Right cardiac atrium (tissue), 5 donors: ENCODE measurements at regions not wholly inside any gene's neighbourhood (a gene's known extent, or its start where the extent isn't known, plus 50 kb on each side); places are given as distances from the start of the nearest gene placed in this dataset.

Experiments used
- ATAC-seq, 2 donors: fragments of 200-7000 bp; cut with Tn5 transposase; one replicate each; pipeline versions ENCODE4 v1.8.0 to v1.9.1; 2020; ENCODE audit warnings: moderate library complexity in 2 of 2, mild to moderate bottlenecking in 1 of 2
- DNase-seq, 3 donors: peaks; one replicate each; pipeline ENCODE4 v3.0.0-alpha.2; 2020
- H3K27ac ChIP-seq: one replicate; pipeline ENCODE4 v1.5.1; 2013; ENCODE audit warnings: mild to moderate bottlenecking, low read length, control low read depth, moderate library complexity
- H3K27me3 ChIP-seq: one replicate; pipeline ENCODE4 v1.6.1; 2013; ENCODE audit not compliant: control insufficient read depth, insufficient read depth
- H3K4me1 ChIP-seq: one replicate; pipeline ENCODE4 v1.6.1; 2013; ENCODE audit warnings: low read length; ENCODE audit not compliant: control insufficient read depth, insufficient read depth
- H3K4me3 ChIP-seq: one replicate; pipeline ENCODE4 v1.5.1; 2013; ENCODE audit warnings: low read length, control low read depth
- H3K9me3 ChIP-seq: one replicate; pipeline ENCODE4 v1.6.1; 2013; ENCODE audit warnings: low read length; ENCODE audit not compliant: control insufficient read depth
- WGBS: extraction: QIAGEN DNeasy Blood & Tissue Kit; methylation state at CpG from one replicate; pipeline ENCODE4 v1.1.7; 2013; 5-methylcytosine and 5-hydroxymethylcytosine counted together
- intact Hi-C, 4 donors: fragments of 100-400 bp; cut with DNase I; formaldehyde crosslinking; loops; one replicate each; pipeline versions ENCODE4 v1.11.0 to v1.14.0; 2022 to 2023
- donor health status: healthy with polysubstance abuse.
- donor health status: DM: no; HTN: yes; CAD: no.
- donor health status: DM: no; HTN: no; CAD: no.
- donor health status: DM: no; HTN: yes; CAD: no; lungs with severe emphysema.
- donor health status: DM: yes; HTN: yes; CAD: no.

DNA sequence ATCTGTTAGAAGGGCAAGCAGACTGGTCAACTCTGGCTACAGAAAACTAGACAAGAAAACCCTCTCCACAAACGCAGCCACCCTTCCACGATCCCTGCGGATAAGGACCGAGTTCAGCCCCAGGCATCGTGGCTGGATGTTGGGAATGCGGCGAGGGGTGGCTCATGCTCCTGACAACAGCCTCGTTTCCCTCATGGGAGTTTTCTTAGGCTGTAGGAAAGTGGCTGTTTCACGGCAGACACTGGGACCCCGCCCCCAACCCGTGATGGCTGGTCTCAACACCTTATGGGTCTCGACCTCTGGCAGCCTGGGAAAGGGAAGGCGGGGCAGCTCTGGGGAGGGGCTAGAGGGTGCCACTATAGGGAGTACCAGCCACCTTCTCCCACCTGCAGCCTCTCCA lies 123.3 kb downstream of the RFLNA start:
- H3K9me3 ChIP-seq: no peaks in the 10 kb centered on the region
- no peak overlapping the region for H3K4me3 ChIP-seq
- ATAC-seq (no peak), DNase-seq (peak in 1 of 3 donors; percentile 54)
- no peak overlapping the region for H3K27ac ChIP-seq
- intact Hi-C loops: no loop called here
- 79% methylated on average over 13 of the region's 13 CpGs for WGBS
- no peaks in the 10 kb centered on the region for H3K27me3 ChIP-seq
- peaks cover 10% of the 10 kb centered on the region for H3K4me1 ChIP-seq

DNA sequence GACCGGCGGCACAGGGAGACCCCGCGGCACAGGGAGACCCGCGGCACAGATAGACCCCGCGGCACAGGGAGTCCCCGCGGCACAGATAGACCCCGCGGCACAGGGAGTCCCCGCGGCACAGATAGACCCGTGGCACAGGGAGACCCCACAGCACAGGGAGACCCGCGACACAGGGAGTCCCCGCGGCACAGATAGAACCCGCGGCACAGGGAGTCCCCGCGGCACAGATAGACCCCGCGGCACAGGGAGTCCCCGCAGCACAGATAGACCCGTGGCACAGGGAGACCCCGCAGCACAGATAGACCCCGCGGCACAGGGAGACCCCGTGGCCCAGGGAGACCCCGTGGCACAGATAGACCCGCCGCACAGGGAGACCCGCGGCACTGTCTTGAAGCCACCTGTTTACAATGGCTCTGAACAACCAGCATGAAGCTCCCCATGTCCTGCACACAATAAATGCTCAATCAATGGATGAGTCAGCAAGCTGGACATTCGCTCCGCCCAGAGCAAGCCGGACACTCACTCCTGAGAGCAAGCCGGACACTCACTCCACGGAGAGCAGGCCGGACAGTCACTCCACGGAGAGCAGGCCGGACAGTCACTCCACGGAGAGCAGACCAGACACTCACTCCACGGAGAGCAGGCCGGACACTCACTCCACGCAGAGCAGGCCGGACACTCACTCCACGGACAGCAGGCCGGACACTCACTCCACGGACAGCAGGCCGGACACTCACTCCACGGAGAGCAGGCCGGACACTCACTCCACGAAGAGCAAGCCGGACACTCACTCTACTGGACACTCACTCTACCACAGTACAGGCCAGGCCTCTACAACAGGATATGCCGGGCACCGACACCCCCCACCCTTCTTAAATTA lies 121.9 kb downstream of the RFLNA start:
- ATAC-seq (no peak), DNase-seq (peak in 1 of 3 donors; percentile 60)
- Histone ChIP-seq H3K27me3 (no peaks in the 10 kb centered on the region), H3K27ac (no peak overlapping the region), H3K9me3 (no peaks in the 10 kb centered on the region), H3K4me3 (no peak overlapping the region), H3K4me1 (peaks cover 2% of the 10 kb centered on the region)
- intact Hi-C loops: no loop called here
- 95% methylated on average over 59 of the region's 59 CpGs for WGBS

DNA sequence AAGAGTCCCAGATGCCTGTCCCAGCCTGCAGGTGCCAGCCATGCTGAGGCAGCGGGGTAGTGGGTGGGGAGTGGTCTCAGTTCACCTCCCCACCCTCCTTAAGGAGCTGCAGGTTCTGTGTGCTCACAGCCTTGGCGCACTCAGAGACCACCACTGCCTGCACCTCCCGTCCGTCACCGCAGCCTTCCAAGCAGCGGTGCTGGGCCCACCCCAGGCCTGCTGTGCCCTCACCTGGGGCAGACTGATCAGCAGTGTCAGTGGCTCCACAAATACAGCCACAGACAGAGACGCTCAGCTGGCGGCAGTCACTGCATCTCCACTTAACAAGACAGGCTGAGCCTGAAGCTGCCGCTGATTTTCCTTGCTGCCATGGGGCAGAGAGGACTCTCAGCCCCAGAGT lies 120.2 kb downstream of the RFLNA start:
- H3K9me3 ChIP-seq: no peaks in the 10 kb centered on the region
- H3K27ac ChIP-seq: no peak overlapping the region
- DNase-seq (peak in 1 of 3 donors; percentile 32), ATAC-seq (no peak)
- WGBS: 95% methylated on average over 9 of the region's 9 CpGs
- H3K27me3 ChIP-seq: no peaks in the 10 kb centered on the region
- intact Hi-C loops: no loop called here
- peaks cover 3% of the 10 kb centered on the region for H3K4me1 ChIP-seq
- no peak overlapping the region for H3K4me3 ChIP-seq

DNA sequence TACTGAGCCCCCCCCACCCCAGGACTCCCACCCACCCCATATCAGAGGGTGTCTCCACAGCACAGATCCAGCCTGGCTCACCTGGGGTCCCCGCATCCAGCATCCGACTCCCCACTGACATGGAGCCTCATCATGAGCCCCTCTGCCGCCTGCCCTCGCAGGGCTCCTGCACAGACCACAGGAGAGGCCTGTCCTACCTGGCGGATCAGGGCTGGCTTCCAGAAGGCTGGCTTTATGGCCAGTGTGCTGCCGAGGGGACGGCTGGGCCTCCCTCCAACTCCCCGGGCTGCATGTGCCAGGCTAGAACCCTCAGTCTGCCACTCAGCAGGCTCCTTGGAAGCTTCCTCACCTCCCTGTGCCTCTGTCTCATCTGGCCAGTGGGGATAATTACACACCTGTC lies 119.0 kb downstream of the RFLNA start:
- intact Hi-C loops: no loop called here
- H3K27ac ChIP-seq: no peak overlapping the region
- ATAC-seq: no peak
- H3K27me3 ChIP-seq: no peaks in the 10 kb centered on the region
- no peak overlapping the region for H3K4me3 ChIP-seq
- H3K9me3 ChIP-seq: no peaks in the 10 kb centered on the region
- 78% methylated on average over 8 of the region's 8 CpGs for WGBS
- peaks cover 10% of the 10 kb centered on the region for H3K4me1 ChIP-seq
- DNase-seq: peak in 2 of 3 donors; percentile 48 to 52

DNA sequence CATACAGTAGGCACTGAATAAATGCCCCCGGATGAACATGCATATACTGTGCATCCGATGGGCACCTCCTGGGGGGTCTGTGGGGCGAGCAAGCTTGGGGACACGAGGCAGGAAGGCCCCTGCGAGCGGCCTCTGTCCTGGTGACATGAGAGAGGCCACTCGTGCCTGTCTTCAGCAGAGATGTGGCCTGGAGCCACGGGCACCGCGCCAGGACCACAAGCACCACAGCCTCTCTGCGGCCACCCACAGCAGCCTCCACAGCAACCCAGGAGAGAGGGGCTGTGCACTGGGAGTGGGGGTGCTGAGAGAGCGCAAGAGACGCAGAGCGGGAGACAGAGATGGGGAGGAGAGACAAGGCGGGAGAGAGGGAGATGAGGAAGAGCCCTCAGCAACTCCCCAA lies 118.5 kb downstream of the RFLNA start:
- Histone ChIP-seq H3K27ac (no peak overlapping the region), H3K4me3 (no peak overlapping the region), H3K9me3 (no peaks in the 10 kb centered on the region), H3K4me1 (peaks cover 10% of the 10 kb centered on the region), H3K27me3 (no peaks in the 10 kb centered on the region)
- ATAC-seq (peak; percentile 26 to 46), DNase-seq (peak; percentile 78 to 92 (median 91))
- intact Hi-C loops: no loop called here
- WGBS: 45% methylated on average over 15 of the region's 15 CpGs

DNA sequence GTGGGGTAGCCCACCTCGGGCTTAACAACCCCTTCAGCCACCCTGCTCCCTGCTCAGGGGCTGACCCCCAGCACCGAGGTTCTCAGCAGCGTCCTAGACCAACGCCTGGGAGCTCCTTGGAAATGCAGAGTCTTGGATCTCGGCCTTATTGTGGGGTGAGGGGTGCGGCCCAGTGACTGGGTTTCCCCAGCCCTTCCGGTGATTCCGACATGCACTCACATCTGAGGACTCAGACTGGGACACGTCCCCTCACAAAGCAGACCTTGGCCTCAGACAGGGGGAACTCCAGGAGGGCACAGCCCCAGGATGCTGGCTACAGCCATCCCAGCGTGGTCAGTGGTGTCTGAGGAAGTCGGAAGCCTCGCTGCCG lies 117.7 kb downstream of the RFLNA start:
- Histone ChIP-seq H3K27me3 (no peaks in the 10 kb centered on the region), H3K4me1 (peaks cover 10% of the 10 kb centered on the region), H3K4me3 (no peak overlapping the region), H3K9me3 (no peaks in the 10 kb centered on the region), H3K27ac (no peak overlapping the region)
- WGBS: 62% methylated on average over 13 of the region's 13 CpGs
- DNase-seq: peak in 2 of 3 donors; percentile 73 to 76
- intact Hi-C loops: no loop called here
- ATAC-seq: peak; percentile 19 to 30

DNA sequence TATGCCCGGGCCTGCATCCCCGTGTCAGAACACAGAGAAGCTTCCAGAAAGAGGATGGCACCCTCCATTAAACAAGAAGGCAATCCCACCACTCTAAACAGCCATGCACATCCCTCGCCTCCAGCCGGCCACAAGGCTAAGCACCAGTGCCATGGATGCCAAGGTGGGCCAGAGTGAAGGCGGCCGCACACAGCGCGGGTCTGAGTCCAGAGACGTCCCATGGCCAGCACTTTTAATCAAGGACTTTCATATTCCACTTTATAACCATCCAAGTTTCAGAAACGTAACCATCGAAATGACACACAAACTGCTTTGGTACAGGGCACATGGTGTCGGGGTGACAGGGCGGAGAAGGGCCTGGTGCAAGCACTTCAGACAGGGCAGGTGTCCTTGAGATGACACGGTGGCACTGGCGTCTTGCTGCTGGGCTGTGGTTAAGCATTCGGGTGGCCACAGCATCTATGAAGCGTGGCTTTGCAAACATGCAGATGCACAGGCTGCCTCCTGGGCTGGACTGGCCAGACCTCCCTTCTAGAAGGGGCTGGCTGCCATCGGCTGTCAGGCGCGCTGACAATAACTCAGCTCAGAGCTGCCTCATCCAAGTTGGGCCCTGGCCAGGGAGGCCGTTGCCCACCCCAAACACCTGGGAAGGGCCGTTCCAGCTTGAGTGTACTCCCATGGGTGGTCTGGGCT lies 117.2 kb downstream of the RFLNA start:
- peak; percentile 17 to 18 for ATAC-seq
- H3K4me3 ChIP-seq: no peak overlapping the region
- H3K4me1 ChIP-seq: peaks cover 10% of the 10 kb centered on the region
- H3K9me3 ChIP-seq: no peaks in the 10 kb centered on the region
- whole genome bisulfite sequencing: 64% methylated on average over 22 of the region's 22 CpGs
- no peaks in the 10 kb centered on the region for H3K27me3 ChIP-seq
- intact Hi-C loops: no loop called here
- DNase-seq: peak in 2 of 3 donors; percentile 75 to 80
- peak overlapping the region; percentile 31 for H3K27ac ChIP-seq

DNA sequence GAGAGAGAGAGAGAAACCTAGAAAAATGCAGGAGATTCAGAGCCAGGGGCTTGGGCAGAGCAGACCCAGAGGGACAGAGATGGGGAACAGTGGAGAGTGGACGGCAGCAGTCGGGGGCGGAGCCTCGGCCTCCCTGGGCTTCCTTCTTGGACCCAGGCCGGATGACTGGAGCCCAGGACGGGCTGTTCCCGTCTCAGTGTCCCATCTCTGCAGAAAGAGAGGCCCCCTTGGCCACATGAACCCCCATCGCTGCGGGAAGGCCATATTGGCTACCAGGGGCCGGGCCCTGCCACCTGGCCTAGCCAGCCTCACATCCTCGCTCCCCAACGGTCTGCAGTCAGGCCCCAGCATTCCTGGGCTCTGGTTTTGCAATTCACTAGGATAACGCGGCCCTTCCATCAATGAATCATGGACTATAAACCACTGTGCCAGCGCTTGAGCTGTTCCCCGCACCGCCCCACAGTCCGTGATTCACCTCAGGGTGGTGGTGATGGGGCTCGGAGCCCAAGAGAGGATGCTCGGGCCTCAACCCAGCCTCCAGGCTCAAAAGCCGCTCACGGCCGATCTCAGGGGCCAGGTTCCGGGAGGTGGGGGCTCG lies 116.5 kb downstream of the RFLNA start:
- WGBS: 59% methylated on average over 25 of the region's 25 CpGs
- Histone ChIP-seq H3K9me3 (no peaks in the 10 kb centered on the region), H3K4me1 (peaks cover 10% of the 10 kb centered on the region), H3K27ac (peak overlapping the region; percentile 37), H3K27me3 (no peaks in the 10 kb centered on the region), H3K4me3 (no peak overlapping the region)
- ATAC-seq (peak; percentile 65 to 73), DNase-seq (peak; percentile 82 to 90 (median 86))
- intact Hi-C loops: no loop called here

DNA sequence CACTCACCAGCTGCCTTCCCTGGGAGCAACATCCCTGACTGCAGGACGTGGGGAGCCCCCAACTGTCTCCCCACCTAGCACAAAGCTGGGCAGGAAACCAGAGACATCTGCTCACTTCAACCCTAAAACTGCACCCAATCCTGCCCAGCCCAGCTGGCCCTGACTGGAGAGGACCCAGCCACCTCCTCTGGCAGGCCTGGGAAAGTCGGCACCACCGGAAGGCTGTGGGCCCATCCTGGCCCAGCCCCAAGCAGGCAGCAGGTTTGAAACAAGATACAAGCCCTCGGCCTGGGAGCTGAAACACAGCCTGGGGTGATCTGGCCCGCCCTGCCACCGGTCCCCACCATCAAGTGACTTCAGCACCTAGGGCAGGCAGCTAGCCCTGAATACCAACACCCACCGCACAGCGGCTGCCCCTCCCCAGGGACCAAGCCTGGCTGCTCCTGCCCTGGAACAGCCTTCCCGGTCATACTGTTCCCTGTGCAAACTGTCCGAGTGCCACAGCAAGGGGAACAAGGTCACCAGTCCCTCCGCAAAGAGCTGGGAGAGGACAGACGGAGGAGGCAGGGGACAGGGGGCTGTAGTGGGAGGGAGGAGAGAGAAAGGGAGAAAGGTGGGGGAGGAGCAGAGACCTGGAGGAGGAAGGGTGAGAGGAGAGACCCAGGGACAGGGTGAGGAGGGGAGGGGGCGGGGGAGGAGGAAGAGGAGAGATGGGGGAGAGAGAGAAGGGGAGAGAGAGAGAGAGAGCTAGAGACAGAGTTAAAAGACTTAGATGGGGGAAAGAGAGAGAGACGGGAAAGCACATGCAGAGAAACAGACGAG lies 115.7 kb downstream of the RFLNA start:
- peak in 1 of 2 donors; percentile 3 for ATAC-seq
- Histone ChIP-seq H3K9me3 (no peaks in the 10 kb centered on the region), H3K27me3 (no peaks in the 10 kb centered on the region), H3K27ac (peak overlapping the region; percentile 37), H3K4me3 (no peak overlapping the region), H3K4me1 (peaks cover 10% of the 10 kb centered on the region)
- WGBS: 49% methylated on average over 15 of the region's 15 CpGs
- intact Hi-C loops: no loop called here
- peak in 2 of 3 donors; percentile 75 to 77 for DNase-seq

DNA sequence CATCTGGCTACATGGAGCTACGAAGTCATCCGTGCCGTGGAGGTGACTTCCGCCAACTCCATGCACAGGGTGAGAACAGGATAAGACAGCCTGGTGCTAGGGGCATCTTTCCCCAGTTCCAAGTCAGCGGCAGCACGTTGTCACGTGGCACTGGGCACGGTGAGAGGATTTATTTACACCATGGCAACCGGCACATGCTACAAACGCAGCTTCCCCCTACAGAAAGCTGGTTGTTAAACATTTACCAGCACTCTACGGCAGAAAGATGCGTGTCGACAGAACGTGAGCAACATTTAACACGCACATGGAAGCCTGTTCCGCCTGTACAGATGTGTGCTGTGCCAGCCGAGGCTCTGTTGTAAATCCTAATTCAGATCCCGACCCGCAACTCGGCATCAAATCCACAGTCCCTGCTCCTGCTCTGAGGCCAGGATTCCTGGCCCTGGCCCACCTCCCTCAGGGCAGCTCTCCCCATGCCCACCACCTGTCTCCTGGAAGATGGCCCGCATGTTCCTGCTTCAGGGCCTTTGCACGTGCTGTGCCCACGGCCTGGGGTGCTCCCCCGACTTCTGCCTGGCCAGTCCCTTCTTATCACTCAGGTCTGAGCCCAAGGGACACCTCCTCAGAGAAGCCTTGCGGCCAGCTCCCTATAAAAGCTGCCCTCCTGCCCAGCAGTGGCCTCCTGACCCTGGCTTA lies 114.1 kb downstream of the RFLNA start:
- intact Hi-C loops: no loop called here
- peaks cover 16% of the 10 kb centered on the region for H3K4me1 ChIP-seq
- no peak overlapping the region for H3K4me3 ChIP-seq
- H3K27ac ChIP-seq: no peak overlapping the region
- H3K9me3 ChIP-seq: no peaks in the 10 kb centered on the region
- WGBS: 85% methylated on average over 25 of the region's 25 CpGs
- DNase-seq (peak in 2 of 3 donors; percentile 65 to 68), ATAC-seq (no peak)
- no peaks in the 10 kb centered on the region for H3K27me3 ChIP-seq
